NOMO-1 treated with DMSO at 0.1 percent for 48 hours (cell line): ENCODE measurements at regions not wholly inside any gene's neighbourhood (a gene's known extent, or its start where the extent isn't known, plus 50 kb on each side); places are given as distances from the start of the nearest gene placed in this dataset.

ENCODE experiments used
- DNase-seq: peaks from one replicate; lab custom pipeline; 2025; ENCODE audit not compliant: unreplicated experiment; lab: John Stamatoyannopoulos, UW

DNA sequence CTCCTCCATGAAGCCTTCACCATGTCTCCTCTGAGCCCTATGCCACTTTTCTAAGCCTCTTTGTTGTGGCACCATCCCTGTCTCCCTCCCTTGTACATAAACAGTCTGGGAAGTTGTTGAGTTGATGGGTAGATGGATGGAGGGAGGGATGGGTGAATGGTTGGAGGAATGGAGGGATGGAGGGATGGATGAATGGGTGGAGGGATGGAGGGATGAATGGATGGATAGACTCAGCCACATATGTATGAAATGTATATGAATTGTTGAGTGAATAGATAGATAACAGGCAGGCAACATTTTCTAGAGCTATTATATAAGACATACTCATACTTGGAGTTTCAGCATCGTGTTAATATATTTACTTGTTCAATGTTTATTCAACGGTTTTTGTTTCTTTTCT, 58.3 kb upstream of the HES1 start:
- no peak for DNase-seq

DNA sequence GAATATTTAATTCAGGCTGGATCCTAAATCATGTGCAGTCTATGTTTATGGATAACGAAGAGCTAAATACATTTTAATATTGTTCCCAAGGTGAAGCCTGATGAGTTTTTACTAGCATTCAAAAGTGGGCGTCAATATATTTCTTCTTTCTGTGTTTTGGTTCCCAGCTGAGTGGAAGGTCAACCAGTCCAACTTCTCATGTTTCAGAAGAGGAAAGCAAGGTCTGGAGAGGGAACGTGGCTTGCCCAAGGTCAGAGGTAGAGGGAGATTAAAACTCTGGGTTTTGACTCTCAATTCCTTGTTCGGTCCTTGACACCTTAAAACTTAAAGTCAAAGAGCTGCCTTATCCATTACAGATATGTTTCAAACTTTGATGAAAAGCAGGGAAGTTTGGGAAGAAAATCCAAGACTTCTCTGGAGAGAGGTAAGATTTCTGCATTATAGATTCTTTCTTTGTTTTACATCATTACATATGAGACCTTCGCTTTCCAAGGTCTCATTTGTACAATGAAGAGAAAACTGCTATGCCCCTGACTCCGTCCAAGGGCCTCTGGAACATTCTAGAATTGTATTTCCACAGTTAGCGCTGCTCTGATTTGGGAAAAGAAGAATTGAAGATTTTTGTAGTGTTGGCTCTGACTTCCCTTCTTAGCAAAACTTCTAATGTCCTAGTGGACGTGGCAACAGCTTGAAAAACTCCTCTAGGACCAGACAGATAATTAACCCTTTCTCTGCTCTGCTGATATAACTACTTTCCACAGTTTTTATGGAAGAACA, 57.7 kb upstream of the HES1 start:
- no peak for DNase-seq

DNA sequence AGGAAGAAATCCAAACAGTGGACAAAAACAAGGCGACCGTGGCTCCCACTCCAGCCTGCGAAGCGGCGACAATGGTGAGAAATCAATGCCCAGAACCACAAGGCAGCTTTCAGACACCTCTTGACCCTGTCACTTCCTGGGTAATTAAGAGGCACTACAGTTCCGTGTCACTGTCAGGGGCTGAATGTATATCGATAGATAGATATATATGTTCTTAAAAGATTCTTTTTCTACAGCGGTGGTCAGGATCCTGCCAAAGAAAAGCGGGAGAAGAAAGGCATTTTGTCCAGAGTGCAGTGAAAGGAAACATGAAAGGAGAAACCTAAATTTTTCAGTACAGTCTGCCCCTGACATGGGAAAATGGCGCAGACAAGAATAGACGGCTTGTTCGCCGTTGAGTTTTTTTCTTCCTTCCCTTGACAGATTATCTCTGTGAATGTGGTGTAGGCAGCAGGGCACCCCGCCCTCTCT, 56.2 kb upstream of the HES1 start:
- DNase-seq, result peak; percentile 24

DNA sequence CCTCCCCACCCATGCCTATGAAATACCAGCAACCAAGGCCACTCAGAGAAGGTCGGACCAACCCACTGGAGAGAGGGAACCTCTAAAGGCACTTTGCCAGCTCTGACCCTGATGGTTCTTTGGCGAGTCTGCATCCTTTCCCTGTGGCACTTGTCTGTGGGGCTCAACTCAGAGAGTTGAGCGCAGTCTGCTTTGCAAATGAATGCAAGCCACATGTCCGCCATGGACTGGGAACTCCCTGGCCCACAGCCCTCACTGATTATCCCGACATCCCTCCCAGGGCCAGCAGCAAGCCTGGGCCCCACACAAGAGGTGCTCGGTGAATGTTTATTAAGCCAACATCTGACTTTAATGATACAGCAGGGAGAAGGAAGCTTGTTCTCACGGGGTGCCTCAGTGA, 55.5 kb upstream of the HES1 start:
- no peak for DNase-seq

DNA sequence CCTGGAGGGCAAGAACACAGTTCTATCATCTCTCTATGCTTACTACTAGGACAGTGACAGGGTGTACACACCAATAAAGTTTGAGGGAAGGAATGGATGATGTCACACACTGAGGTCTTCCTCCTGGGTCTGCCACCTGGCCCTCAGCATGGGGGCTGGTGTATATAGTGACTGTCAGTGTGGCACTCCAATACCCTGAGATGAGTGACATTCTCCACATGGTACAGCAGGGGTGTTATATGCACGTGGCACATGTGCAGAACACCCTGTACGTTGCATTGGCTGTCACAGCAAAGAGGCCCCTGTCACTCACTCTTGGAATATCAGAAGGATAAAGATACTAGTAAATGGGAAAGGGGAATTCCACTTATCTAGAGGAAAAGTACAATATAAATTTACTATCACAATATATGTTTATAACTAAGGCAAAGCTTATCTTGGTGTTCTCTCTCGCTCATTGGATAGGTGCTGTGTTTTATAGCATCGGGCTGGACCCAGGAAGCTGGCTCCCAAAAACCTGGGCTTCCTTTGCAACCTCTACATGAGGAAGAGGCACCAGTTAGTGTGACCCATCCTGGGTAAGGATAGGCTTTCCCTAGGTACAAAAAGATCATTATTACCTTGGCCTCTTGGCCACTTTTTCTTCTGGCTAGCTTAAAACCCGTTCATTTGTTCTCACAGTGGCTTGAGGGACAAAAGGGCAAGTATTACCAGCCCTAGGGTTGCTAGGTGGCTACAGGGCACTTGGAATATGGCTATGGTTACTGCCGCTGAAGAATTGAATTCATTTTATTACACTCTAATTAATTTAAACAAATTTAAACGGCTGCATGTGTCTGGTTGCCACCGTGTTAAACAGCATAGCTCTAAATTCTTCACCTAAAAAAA, 54.8 kb upstream of the HES1 start:
- no peak for DNase-seq

DNA sequence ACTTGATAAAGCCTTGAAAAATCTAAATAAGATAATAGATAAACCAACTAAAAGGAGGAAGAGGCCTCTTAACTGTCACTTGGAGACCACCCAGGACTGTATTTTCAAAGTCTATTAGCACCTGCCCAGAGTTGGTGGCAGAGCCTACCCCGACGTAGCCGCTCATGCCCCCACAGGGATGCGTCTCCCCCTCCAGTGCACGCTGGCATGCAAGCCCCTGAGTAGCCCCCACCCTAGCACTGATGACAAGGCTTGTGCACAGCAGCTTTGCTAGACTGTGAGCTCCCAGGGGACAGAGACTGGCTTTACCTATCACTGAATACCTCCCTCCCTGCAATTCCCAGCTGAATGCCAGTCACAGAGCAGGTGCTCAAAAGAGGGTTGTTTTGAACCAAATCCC, 54.1 kb upstream of the HES1 start:
- no peak for DNase-seq

DNA sequence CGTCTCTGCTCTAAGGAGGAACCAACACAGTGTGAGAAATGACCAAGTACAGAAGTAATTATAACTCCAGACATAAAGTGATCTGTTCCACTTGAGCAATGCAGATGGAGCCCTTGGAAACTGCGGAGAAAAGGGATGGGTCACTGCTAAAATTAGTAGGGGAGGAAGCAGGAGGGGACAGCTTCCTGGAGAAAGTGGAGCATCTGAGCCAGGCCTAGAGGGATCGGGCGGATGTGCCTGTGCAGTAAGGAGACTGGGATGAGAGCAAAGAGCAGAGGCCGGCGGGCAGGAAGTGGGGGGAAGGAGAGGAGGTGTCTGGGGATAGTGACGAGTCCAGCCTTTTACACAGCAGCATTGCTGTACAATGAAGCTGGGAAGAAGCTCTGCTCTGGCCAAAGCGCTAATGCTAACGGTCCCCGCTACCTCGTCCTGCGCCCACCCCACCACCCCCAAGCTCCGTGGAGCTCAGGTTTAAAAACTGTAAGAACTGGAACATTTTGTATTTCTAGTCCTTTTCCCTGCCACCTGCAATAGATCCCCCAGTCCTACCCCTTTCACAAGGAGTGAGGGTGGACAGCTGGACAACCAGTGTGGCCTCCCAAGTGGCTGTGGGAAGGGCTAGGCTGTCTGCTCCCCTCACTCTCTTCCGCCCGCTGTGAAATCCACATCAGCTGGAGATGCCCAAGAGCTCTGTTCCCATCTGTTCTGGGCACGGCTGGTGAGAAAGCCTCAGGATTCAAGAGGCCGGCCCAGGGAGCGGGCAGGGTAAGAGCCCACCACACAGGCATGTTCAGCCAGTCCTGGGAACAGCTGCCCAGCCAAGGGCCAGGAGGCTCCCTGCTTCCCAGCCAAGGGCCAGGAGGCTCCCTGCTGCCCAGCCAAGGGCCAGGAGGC, 53.0 kb upstream of the HES1 start:
- no peak for DNase-seq

DNA sequence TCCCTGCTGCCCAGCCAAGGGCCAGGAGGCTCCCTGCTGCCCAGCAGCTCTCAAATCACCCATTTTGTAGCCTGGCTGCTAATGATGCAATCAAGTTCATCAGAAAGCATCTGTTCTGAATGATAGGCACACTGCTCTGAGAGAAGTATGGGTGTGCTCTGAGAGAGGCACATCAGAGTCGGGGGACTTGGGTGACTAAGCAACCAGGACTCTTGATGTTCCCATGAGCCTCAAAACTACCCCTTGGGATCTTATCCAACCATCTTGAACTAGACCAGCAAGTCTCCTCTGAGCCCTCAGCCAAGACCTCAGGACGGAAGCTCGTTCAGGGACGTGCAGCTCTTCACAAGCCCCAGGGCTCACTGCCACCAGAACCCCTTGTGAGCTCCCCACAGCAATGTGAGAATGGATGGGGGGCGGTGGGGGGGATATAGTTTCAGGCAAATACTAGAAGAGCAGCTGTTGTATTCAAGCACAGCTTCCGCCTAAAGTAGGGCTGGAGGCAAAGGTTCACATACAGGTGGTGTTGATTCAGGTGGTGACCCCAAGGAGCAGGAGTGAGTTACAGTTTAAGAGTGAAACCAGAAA, 52.2 kb upstream of the HES1 start:
- no peak for DNase-seq

DNA sequence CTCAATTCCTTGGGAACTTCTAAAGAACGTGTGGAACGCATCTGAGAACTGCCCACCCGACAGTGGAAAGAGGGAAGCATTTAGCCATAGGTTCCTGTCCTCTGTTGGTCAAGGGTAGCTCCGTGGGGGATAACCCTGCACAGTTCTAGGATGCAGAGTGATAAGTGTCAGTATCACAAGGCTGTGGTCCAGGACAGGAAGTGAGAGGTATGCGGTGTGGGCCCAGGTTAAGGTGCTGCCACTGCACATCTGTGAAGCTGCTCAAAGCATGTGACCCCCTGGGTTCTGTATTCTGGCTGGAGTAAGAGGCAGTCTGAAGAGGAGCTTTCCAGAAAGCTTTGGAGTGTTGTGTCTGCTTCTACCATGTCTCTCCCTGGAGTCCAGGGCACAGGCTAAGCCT, 51.7 kb upstream of the HES1 start:
- no peak for DNase-seq
